SK-N-SH treated with all-trans-retinoic acid at 6 μM for 48 hours (cell line): ENCODE measurements at regions not wholly inside any gene's neighbourhood (a gene's known extent, or its start where the extent isn't known, plus 50 kb on each side); places are given as distances from the start of the nearest gene placed in this dataset.

Source experiments
- ARNTL ChIP-seq: fragments of 450-650 bp; formaldehyde crosslinking; IDR thresholded peaks from 2 replicates; pipeline ENCODE4 v1.5.0; 2020; ENCODE audit warnings: low read depth, mild to moderate bottlenecking, moderate library complexity, borderline replicate concordance
- CSRNP3 ChIP-seq: fragments of 250-450 bp; sonication (Bioruptor Pico); IDR thresholded peaks from 2 replicates; pipeline ENCODE4 v1.5.1; 2021; ENCODE audit warnings: mild to moderate bottlenecking, moderate library complexity
- ESRRG ChIP-seq: fragments of 250-450 bp; sonication (Bioruptor Pico); IDR thresholded peaks from 2 replicates; pipeline ENCODE4 v1.6.1; 2021; ENCODE audit warnings: mild to moderate bottlenecking
- GLIS3 ChIP-seq: fragments of 250-450 bp; sonication (Bioruptor Pico); IDR thresholded peaks from 2 replicates; pipeline ENCODE4 v1.5.0; 2020; ENCODE audit warnings: mild to moderate bottlenecking, moderate library complexity
- ISL1 ChIP-seq: fragments of 250-450 bp; sonication (Bioruptor Pico); IDR thresholded peaks from 2 replicates; pipeline ENCODE4 v2.1.2; 2022; ENCODE audit warnings: mild to moderate bottlenecking, moderate library complexity
- OSR1 ChIP-seq: fragments of 250-450 bp; sonication (Bioruptor Pico); IDR thresholded peaks from 2 replicates; pipeline ENCODE4 v1.8.0; 2022; ENCODE audit warnings: moderate library complexity, mild to moderate bottlenecking, inconsistent platforms
- PATZ1 ChIP-seq: fragments of 250-450 bp; sonication (Bioruptor Pico); IDR thresholded peaks from 2 replicates; pipeline ENCODE4 v1.8.0; 2020; ENCODE audit warnings: mild to moderate bottlenecking, moderate library complexity, borderline replicate concordance
- PPARA ChIP-seq: fragments of 250-450 bp; sonication (Bioruptor Pico); IDR thresholded peaks from 2 replicates; pipeline ENCODE4 v1.5.0; 2020; ENCODE audit warnings: mild to moderate bottlenecking, borderline replicate concordance
- RARB ChIP-seq: fragments of 250-450 bp; sonication (Bioruptor Pico); IDR thresholded peaks from 2 replicates; pipeline ENCODE4 v1.8.0; 2021; ENCODE audit warnings: mild to moderate bottlenecking, moderate library complexity
- ZC3H10 ChIP-seq: fragments of 250-450 bp; sonication (Bioruptor Pico); IDR thresholded peaks from 2 replicates; pipeline ENCODE4 v1.5.1; 2021; ENCODE audit warnings: mild to moderate bottlenecking, moderate library complexity
- ZFP3 ChIP-seq: fragments of 250-450 bp; sonication (Bioruptor Pico); IDR thresholded peaks from 2 replicates; pipeline ENCODE4 v1.5.0; 2020; ENCODE audit warnings: mild to moderate bottlenecking, moderate library complexity
- ZFP30 ChIP-seq: fragments of 450-650 bp; formaldehyde crosslinking; IDR thresholded peaks from 2 replicates; pipeline ENCODE4 v1.5.0; 2022; ENCODE audit warnings: mild to moderate bottlenecking, moderate library complexity
- ZNF70 ChIP-seq: fragments of 450-650 bp; formaldehyde crosslinking; IDR thresholded peaks from 2 replicates; pipeline ENCODE4 v1.5.0; 2020; ENCODE audit warnings: mild to moderate bottlenecking, moderate library complexity
- TF ChIP-seq, protein P1 (sequence below): fragments of 250-450 bp; sonication (Bioruptor Pico); IDR thresholded peaks from 2 replicates; pipeline ENCODE4 v1.5.1; 2020; ENCODE audit warnings: low read depth, mild to moderate bottlenecking, moderate library complexity

DNA sequence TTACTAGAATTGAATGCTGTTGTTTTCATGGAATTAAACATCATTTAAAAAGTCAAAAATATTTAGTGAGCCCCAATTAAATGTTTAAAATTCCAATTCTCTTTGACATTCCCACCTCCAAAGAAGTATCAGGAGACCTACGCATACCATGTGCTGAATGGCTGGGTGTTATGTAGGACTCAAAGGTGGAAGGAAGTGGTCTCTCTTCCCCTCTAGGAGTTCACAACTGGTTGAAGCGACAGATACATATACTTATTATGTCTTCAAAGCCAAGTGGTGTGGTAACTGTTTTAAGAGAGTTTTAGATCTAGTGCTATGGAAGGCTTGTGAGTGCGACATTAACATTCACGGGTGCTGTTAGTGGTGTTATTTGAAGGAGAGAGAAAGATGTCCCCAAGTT lies 464.0 kb downstream of the ATP23 start:
- TF ChIP-seq ARNTL (no peak), ZFP30 (CRISPR knock-in tag) (no peak), ZNF70 (CRISPR knock-in tag) (no peak), PPARA (no peak), CSRNP3 (CRISPR knock-in tag) (no peak), ZFP3 (CRISPR knock-in tag) (no peak), ISL1 (CRISPR knock-in tag) (no peak), OSR1 (CRISPR knock-in tag) (no peak), PATZ1 (CRISPR knock-in tag) (no peak), RARB (no peak), ESRRG (CRISPR knock-in tag) (no peak), ZC3H10 (no peak), GLIS3 (CRISPR knock-in tag) (no peak)
- TF ChIP-seq, protein P1, sequence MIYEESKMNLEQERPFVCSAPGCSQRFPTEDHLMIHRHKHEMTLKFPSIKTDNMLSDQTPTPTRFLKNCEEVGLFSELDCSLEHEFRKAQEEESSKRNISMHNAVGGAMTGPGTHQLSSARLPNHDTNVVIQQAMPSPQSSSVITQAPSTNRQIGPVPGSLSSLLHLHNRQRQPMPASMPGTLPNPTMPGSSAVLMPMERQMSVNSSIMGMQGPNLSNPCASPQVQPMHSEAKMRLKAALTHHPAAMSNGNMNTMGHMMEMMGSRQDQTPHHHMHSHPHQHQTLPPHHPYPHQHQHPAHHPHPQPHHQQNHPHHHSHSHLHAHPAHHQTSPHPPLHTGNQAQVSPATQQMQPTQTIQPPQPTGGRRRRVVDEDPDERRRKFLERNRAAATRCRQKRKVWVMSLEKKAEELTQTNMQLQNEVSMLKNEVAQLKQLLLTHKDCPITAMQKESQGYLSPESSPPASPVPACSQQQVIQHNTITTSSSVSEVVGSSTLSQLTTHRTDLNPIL (CRISPR knock-in tag) = no peak
